HG03575 (cell line): ENCODE measurements at regions not wholly inside any gene's neighbourhood (a gene's known extent, or its start where the extent isn't known, plus 50 kb on each side); places are given as distances from the start of the nearest gene placed in this dataset.

Source experiments
- ATAC-seq: cut with Tn5 transposase; IDR thresholded peaks from one replicate; pipeline ENCODE4 v1.9.1; 2021; ENCODE audit not compliant: unreplicated experiment, insufficient number of reproducible peaks, low FRiP score; ENCODE audit errors: extremely low read depth

GRCh38 chr3:177512945-177513814, 315.9 kb upstream of the TBL1XR1 start:
- ATAC-seq, result no peak

GRCh38 chr3:177513815-177514610, 316.7 kb upstream of the TBL1XR1 start:
- no peak for ATAC-seq

DNA sequence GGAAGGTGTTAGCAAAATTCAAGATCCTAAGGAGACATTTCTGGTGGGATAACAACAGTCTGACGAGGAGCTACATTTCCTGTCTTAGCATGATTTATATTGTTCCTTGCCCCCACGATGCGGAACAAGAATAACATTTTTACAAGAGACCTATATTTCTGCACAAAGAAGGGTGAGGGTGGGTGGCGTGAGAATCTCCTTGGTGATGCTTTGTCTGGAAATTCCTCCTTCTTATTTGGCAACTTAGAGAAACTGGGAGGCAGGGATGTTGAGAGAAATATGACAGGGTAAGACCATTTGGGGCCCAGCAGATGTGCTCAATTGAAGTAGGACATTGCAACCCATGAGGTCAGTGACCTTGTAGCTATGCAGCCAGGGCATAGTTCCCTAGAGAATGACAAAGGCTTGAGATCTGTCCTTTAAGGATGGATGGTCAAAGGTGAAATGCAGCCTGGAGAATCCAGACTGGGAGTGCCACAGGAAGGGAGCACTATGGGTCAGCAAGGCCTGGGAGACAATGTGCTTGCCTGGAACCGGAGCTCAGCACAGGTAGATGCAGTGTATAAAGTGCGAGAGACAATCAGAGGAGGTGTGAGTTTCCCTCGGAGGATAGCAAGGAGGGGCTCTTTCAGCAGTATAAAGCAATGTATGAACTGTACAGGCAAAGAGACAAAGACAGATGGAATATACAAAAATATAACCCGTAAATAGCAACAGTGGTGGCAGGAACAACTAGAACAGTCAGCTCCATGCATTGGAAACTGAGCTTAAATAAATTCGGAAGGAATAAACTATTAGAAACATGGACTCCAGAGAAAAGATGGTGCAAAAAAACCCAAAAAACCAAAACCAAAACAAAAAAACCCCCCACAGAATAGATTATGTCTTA, 317.6 kb upstream of the TBL1XR1 start:
- ATAC-seq, result no peak

- no peak for ATAC-seq
Measured at GRCh38 chr3:177515786-177516157, 318.5 kb upstream of the TBL1XR1 start.

DNA sequence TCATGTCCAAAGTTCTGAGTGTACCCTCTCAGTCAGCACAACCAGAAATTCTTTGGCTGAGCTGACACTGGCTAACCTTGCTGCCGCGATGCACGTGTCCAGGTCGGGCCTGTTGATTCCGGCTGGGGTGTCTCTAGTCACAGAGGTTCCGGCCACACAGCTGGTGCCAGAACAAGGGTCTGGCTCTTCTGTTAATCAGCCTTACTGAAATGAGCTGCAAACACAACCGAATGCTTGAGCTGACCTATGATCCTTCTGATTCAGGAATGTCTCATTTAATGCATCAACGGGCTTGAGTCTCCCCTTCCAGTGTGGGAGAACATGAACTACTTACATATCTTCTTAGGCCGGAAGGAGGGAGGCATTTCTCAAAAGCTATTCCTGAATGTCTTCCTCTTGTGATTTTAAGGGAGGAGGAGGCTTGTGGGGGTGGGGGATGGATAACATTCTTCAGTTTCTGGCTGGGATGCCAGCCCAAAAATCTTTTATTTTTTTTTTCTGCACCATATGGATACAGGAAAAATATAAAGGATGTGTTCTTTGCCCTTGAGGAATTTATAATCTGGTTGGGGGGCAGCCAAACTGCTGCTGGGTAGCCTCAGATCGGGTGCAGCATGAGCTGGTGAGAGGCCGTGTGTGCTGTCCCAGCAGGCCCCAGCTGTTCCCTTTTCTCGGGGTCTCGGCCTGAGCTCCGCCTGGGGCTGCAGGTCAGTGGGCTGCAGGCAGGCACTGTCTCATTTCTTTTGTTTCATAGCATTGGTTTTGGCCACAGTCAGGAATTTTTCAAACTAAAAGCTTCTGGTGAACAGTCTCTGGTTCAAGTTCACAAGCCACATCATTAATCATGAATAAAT, 319.1 kb upstream of the TBL1XR1 start:
- ATAC-seq, result no peak

GRCh38 chr3:177517906-177518305, 320.6 kb upstream of the TBL1XR1 start:
- no peak for ATAC-seq

- ATAC-seq, result no peak
Measured at GRCh38 chr3:177519588-177519987, 322.3 kb upstream of the TBL1XR1 start.

- ATAC-seq, result no peak
Measured at GRCh38 chr3:177521305-177521704, 324.0 kb upstream of the TBL1XR1 start.

- no peak for ATAC-seq
Measured at GRCh38 chr3:177522051-177522450, 324.8 kb upstream of the TBL1XR1 start.

GRCh38 chr3:177523067-177523675, 325.9 kb upstream of the TBL1XR1 start:
- no peak for ATAC-seq

- no peak for ATAC-seq
Measured at GRCh38 chr3:177523872-177524438, 326.7 kb upstream of the TBL1XR1 start.

- ATAC-seq, result no peak
Measured at GRCh38 chr3:177524742-177525141, 327.5 kb upstream of the TBL1XR1 start.

GRCh38 chr3:177525414-177525813, 328.1 kb upstream of the TBL1XR1 start:
- ATAC-seq, result no peak

DNA sequence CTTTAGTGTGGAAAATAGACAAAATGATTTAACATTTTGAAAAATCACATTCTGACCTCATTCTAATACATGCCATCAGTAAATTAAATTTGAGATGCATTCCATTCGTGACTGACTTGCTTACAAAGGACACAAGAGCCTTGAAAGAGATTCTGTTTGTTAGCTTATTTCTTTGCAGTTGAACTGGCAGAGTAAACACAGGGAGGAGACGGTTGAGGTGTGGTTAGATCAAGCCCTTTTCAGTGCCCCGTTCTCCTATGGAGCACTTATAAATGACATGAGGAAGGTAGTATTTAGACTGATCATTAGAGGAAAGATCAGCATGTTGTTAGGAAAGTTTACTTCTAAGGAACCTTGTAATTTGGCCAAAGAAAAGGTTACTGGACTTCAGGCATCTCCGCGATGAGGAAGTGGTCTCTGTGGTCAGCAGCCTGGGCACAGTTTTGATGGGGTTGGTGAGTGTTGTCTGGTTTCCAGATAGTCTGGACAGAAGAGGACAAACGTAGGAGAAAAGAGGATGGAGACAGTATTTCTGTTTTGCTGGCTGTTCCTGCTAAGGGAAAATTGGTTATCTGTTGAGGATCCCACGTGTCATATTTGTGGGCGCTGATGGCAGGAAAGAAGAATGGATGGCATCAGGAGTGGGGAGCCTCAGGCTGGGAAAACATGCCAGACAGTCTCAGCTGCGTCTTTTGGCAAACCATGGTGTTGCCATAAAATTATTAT, 328.9 kb upstream of the TBL1XR1 start:
- no peak for ATAC-seq

- no peak for ATAC-seq
Measured at GRCh38 chr3:177527182-177527581, 329.9 kb upstream of the TBL1XR1 start.

GRCh38 chr3:177528306-177529070, 331.2 kb upstream of the TBL1XR1 start:
- no peak for ATAC-seq
